Fibroblast of lung (primary cell): ENCODE measurements at regions not wholly inside any gene's neighbourhood (a gene's known extent, or its start where the extent isn't known, plus 50 kb on each side); places are given as distances from the start of the nearest gene placed in this dataset.

ENCODE experiments used
- DNase-seq, 2 donors: peaks; one replicate each; pipeline versions ENCODE4 v3.0.0 to v3.0.0-alpha.2; 2010; ENCODE audit warnings: low read depth in 2 of 2
- H2AFZ ChIP-seq: 2 replicates; pipeline ENCODE4 v1.5.1; 2012; ENCODE audit warnings: low read length, control low read depth, inconsistent platforms
- H3K27ac ChIP-seq: 2 replicates; pipeline ENCODE4 v1.5.1; 2011; ENCODE audit warnings: low read length, control low read depth; ENCODE audit not compliant: insufficient read depth
- H3K27me3 ChIP-seq: 2 replicates; pipeline ENCODE4 v1.5.1; 2011; ENCODE audit warnings: mild to moderate bottlenecking, low read length; ENCODE audit not compliant: control insufficient read depth, insufficient read depth
- H3K36me3 ChIP-seq: 2 replicates; pipeline ENCODE4 v1.5.1; 2011; ENCODE audit warnings: low read length; ENCODE audit not compliant: control insufficient read depth, insufficient read depth
- H3K4me1 ChIP-seq: 2 replicates; pipeline ENCODE4 v1.5.1; 2011; ENCODE audit warnings: low read length; ENCODE audit not compliant: control insufficient read depth, insufficient read depth; ENCODE audit errors: extremely low read depth
- H3K4me2 ChIP-seq: 2 replicates; pipeline ENCODE4 v1.5.1; 2011; ENCODE audit warnings: low read length, control low read depth; ENCODE audit not compliant: insufficient read depth; ENCODE audit errors: extremely low read depth
- H3K4me3 ChIP-seq, 4 experiments: fragments of 200-600 bp in 1 of 4; sonication (generic) in 1 of 4; replicated peaks in 1 of 4; 2 replicates each; pipeline ENCODE4 v1.5.1; 2011 to 2016; ENCODE audit warnings: low read length in 4 of 4, low read depth in 3 of 4, mild to moderate bottlenecking in 3 of 4, control low read depth in 2 of 4, inconsistent platforms in 1 of 4, mixed read lengths in 1 of 4; ENCODE audit not compliant: insufficient read depth in 1 of 4; ENCODE audit errors: control extremely low read depth in 1 of 4
- H3K79me2 ChIP-seq: 2 replicates; pipeline ENCODE4 v1.5.1; 2012; ENCODE audit warnings: mild to moderate bottlenecking, low read length, inconsistent platforms; ENCODE audit not compliant: control insufficient read depth, insufficient read depth
- H3K9ac ChIP-seq: 2 replicates; pipeline ENCODE4 v1.5.1; 2011; ENCODE audit warnings: mild to moderate bottlenecking, low read length, control low read depth; ENCODE audit not compliant: insufficient read depth
- H3K9me3 ChIP-seq: 2 replicates; pipeline ENCODE4 v1.5.1; 2012; ENCODE audit warnings: low read depth, low read length; ENCODE audit not compliant: control insufficient read depth, insufficient read depth
- H4K20me1 ChIP-seq: 2 replicates; pipeline ENCODE4 v1.5.1; 2011; ENCODE audit warnings: low read length; ENCODE audit not compliant: control insufficient read depth, insufficient read depth; ENCODE audit errors: extremely low read depth
- EZH2 ChIP-seq: IDR thresholded peaks from 2 replicates; pipeline ENCODE4 v1.5.1; 2012; ENCODE audit warnings: low read length, control low read depth, mild to moderate bottlenecking; ENCODE audit errors: missing control alignments
- TF ChIP-seq, protein P1 (sequence below), 2 donors: IDR thresholded peaks in 1 of 2; conservative IDR thresholded peaks in 1 of 2; 1 replicate in 1 of 2; 2 replicates in 1 of 2; pipeline ENCODE4 v1.5.1; 2011 to 2012; ENCODE audit warnings: low read length in 2 of 2, control low read depth in 1 of 2, inconsistent platforms in 1 of 2, low read depth in 1 of 2, mild to moderate bottlenecking in 1 of 2

DNA sequence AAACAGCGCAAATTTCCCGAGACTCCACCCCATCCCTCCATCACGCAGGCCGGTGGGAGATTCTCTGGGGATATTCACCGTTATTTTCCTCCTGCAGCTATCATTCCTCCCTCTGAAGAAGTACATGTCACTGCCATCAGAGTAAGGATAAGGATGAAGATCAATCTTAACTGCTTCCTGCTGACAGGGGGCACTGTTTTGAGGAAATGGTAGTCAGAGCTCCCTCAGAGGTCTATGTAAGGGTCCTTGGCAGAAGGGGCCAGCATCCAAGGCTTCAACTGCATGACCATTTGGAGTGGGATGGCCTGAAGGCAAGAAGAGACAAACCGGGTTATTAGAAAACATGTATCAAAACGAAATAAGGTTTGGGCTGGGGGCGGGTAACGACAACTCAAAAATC, 111.5 kb downstream of the KCNK1 start:
- Histone ChIP-seq H4K20me1 (no peaks in the 10 kb centered on the region), H2AFZ (no peak overlapping the region), H3K9ac (no peak overlapping the region), H3K4me1 (no peaks in the 10 kb centered on the region), H3K36me3 (no peaks in the 10 kb centered on the region), H3K4me2 (no peak overlapping the region), H3K9me3 (no peaks in the 10 kb centered on the region), H3K27ac (no peak overlapping the region), H3K4me3 (no peak overlapping the region), H3K79me2 (no peaks in the 10 kb centered on the region), H3K27me3 (no peaks in the 10 kb centered on the region)
- TF ChIP-seq, protein P1, sequence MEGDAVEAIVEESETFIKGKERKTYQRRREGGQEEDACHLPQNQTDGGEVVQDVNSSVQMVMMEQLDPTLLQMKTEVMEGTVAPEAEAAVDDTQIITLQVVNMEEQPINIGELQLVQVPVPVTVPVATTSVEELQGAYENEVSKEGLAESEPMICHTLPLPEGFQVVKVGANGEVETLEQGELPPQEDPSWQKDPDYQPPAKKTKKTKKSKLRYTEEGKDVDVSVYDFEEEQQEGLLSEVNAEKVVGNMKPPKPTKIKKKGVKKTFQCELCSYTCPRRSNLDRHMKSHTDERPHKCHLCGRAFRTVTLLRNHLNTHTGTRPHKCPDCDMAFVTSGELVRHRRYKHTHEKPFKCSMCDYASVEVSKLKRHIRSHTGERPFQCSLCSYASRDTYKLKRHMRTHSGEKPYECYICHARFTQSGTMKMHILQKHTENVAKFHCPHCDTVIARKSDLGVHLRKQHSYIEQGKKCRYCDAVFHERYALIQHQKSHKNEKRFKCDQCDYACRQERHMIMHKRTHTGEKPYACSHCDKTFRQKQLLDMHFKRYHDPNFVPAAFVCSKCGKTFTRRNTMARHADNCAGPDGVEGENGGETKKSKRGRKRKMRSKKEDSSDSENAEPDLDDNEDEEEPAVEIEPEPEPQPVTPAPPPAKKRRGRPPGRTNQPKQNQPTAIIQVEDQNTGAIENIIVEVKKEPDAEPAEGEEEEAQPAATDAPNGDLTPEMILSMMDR (conservative IDR thresholded peaks at IDR 0.05 in 1 of 2, IDR thresholded peaks at IDR 0.05 in 1 of 2; ENCODE audit: low read depth in 1 of 2, low read length in 2 of 2) = no peak
- no peak for TF ChIP-seq EZH2
- DNase-seq = no peak

DNA sequence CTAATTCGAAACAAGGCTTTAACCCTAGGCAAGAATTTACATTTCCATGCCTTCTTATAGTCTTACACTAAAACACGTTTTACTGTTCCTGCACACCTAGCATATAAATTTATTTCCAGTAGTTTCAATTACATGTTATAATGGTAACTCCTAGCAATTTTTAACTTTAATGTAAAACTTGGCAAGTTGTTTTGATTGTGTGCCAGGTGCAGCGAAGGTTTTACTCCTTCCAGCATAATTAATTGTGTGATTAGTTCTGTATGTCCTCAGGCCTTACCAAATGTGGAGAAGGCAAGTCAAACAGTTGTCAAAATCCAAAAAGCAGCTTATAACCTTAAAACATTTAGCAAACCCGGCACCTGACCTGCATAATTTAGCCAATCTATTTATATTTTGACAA, 114.8 kb downstream of the KCNK1 start:
- TF ChIP-seq, protein P1 (conservative IDR thresholded peaks at IDR 0.05 in 1 of 2, IDR thresholded peaks at IDR 0.05 in 1 of 2; ENCODE audit: low read depth in 1 of 2, low read length in 2 of 2) = no peak
- Histone ChIP-seq H3K27me3 (no peaks in the 10 kb centered on the region), H3K4me3 (no peak overlapping the region), H3K9ac (no peak overlapping the region), H4K20me1 (no peaks in the 10 kb centered on the region), H3K36me3 (no peaks in the 10 kb centered on the region), H3K79me2 (no peaks in the 10 kb centered on the region), H3K4me2 (no peak overlapping the region), H3K9me3 (no peaks in the 10 kb centered on the region), H2AFZ (no peak overlapping the region), H3K4me1 (no peaks in the 10 kb centered on the region), H3K27ac (no peak overlapping the region)
- no peak for DNase-seq

DNA sequence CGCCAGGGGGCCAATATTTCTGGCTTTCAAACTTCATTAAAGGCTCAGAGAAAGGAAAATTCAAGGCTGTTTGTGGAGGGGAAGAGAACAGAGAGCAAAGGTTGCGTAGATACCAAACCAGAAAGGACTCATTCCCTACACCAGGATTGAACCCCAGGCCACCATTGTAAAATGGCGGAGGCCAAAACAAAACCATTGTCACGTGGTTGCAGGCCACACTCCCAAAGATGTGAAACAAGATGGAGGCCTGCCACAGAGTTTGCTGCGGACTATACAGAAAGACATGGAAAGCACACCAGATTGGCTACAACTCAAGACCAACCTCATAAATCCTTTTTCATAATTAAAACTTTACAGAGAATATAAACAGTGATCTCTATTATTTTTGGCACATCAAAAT, 116.5 kb downstream of the KCNK1 start:
- Histone ChIP-seq H3K36me3 (no peaks in the 10 kb centered on the region), H3K9ac (no peak overlapping the region), H4K20me1 (no peaks in the 10 kb centered on the region), H2AFZ (no peak overlapping the region), H3K4me3 (no peak overlapping the region), H3K9me3 (no peaks in the 10 kb centered on the region), H3K4me1 (no peaks in the 10 kb centered on the region), H3K79me2 (no peaks in the 10 kb centered on the region), H3K27me3 (no peaks in the 10 kb centered on the region), H3K27ac (no peak overlapping the region), H3K4me2 (no peak overlapping the region)
- DNase-seq = no peak
- no peak for TF ChIP-seq EZH2
- TF ChIP-seq, protein P1 (conservative IDR thresholded peaks at IDR 0.05 in 1 of 2, IDR thresholded peaks at IDR 0.05 in 1 of 2; ENCODE audit: low read depth in 1 of 2, low read length in 2 of 2) = no peak
